Urothelium cell line (cell line): ENCODE measurements at regions not wholly inside any gene's neighbourhood (a gene's known extent, or its start where the extent isn't known, plus 50 kb on each side); places are given as distances from the start of the nearest gene placed in this dataset.

Experiments used
- DNase-seq: peaks from one replicate; pipeline ENCODE4 v3.0.0; 2011; ENCODE audit warnings: low spot score, mixed read lengths
- FAIRE-seq: peaks from 2 replicates; lab custom pipeline; 2011; peaks lifted over from hg19 to GRCh38; lab: Jason Lieb, UNC

GRCh38 chr18:55869556-55870501 lies 281.8 kb upstream of the TCF4 start:
- FAIRE-seq: no peak
- no peak for DNase-seq

- FAIRE-seq (no peak), DNase-seq (no peak)
Observed at GRCh38 chr18:55868909-55869308, 280.9 kb upstream of the TCF4 start.

DNA sequence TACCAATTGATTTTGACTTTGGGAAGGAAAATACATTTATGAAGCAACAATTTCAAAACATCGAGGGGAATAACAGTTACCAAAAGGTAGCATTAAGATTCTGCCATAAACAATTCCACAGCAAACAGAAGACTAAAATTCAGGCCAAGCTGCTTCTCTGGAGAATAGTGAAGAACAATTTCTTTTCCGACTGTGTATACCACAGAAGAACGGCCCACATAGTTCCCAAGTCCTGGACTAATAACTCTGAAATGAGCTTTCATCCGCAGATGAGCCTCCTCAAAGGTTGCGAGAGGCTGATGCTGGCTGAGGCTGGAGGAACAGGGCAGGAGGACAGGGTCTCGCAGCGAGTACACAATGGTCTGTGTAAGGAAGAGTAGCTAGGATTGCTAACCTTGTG lies 278.9 kb upstream of the TCF4 start:
- FAIRE-seq: no peak
- DNase-seq: no peak

DNA sequence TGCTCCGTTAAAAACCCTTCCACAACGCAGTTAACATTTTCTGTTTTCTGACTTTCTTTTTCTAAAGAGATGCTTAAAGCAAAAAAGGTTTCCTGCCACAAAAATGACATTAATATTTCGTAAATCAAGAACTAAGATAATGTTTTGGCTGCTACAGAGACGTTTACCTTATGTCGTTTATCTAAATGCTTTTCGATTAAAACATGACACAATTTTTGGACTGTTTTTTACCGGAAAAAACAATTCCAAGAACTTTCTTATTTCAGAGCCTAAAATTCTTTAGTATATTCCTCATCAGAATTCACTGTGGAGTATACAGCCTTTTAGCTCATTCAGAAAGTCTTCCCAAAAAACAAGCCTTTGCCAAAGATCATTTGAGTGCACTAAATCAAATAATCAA lies 278.0 kb upstream of the TCF4 start:
- no peak for DNase-seq
- no peak for FAIRE-seq

DNA sequence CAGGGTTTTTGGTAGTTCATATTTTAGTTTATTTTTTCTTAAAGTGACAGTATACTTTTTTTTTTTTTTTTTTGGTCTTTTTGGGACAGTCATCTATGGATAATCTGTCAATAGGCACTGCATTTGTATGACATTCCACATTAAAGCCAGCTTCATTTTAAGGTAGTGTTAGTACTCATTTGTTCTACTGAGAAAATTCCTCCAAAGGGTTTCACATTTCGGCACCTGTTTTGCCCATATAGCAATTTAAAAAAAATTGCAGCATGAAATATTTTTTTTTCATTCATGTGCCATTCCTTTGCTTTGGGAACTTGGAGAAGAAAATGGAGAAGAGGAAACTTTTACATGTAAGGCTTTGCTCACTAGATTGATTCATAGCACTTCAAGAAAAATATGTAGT lies 276.3 kb upstream of the TCF4 start:
- FAIRE-seq (no peak), DNase-seq (no peak)

- DNase-seq: no peak
- no peak for FAIRE-seq
Observed at GRCh38 chr18:55863876-55864275, 275.9 kb upstream of the TCF4 start.

GRCh38 chr18:55863391-55863706 lies 275.4 kb upstream of the TCF4 start:
- DNase-seq (no peak), FAIRE-seq (no peak)

- FAIRE-seq (no peak), DNase-seq (no peak)
Observed at GRCh38 chr18:55862693-55863390, 274.9 kb upstream of the TCF4 start.

DNA sequence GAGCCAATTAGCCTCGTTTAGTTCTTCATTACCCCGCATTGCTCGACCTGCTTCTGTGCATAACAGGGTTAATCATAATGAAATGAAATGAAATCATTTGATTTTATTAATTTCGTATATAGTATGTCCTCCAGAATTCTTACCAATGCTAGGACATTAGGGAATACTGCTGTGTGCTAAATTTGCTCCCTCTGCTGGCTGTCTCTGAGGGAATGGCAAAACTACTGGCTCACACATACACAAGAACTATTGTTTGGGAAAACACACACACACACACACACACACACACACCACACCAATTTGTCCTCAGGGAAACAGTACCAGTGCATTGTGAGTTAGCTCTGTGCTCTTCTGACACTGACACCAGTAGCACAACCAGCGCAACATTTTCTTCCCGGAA lies 273.3 kb upstream of the TCF4 start:
- FAIRE-seq (no peak), DNase-seq (no peak)

GRCh38 chr18:55858661-55859515 lies 270.9 kb upstream of the TCF4 start:
- no peak for FAIRE-seq
- no peak for DNase-seq

DNA sequence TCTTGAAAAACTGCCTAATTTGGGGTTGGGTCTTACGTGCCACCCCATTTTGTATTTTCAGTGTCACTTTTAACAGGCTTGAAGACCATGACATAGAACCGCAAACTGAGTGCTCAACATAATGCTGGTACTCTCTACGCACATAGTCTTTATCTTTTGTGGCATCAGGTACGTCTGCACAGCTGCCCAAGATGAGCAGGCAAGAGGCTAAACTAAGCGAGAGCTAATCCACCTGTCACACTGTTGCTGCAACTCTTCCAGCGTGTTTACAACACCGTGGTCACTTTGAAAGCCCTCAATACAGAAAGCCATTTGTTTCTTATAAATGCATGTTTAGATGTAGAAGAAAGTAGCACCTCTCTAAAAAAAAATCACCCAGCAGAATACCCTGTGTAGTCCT lies 270.0 kb upstream of the TCF4 start:
- DNase-seq: no peak
- no peak for FAIRE-seq

- no peak for FAIRE-seq
- DNase-seq: no peak
Observed at GRCh38 chr18:55857409-55857808, 269.4 kb upstream of the TCF4 start.

DNA sequence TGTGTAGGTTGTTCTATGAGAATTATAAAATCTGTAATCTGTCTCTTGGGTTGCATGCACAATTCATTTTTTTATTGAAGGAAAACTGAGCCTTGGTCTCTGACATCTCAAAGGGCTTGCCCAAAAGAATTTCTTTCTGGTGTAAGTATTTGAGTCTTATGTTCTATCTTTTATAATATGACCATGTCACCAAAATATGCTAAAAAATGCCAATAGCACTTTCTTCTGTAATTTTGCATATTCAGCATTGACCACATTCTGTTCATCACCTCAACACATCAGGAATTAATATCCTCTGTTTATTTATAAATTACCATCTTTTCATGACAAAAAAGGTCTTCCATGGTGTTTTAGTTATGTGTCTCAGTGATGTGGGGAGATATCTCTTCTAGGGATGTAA lies 268.7 kb upstream of the TCF4 start:
- DNase-seq: no peak
- no peak for FAIRE-seq

GRCh38 chr18:55856229-55856628 lies 268.2 kb upstream of the TCF4 start:
- DNase-seq: peak; percentile 56
- no peak for FAIRE-seq

DNA sequence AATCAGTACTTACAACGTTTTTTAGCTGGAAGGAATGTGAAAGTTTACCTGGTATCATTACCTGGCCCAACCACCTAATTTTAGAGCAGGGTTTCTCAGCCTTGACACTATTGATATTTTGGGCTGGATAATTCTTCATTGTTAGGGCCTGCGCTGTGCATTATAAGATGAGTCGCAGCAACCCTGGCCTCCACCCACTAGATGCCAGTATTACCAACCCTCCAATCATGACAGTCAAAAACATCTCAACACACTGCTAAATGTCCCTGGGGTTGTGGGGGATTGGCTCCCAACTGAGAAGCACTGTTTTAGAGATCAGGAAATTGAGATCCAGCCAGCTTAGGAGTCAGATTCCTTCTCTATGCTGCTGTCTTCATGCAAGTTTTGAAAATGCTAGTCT lies 265.3 kb upstream of the TCF4 start:
- no peak for DNase-seq
- FAIRE-seq: no peak

- DNase-seq: no peak
- FAIRE-seq: no peak
Observed at GRCh38 chr18:55850904-55851303, 262.9 kb upstream of the TCF4 start.

DNA sequence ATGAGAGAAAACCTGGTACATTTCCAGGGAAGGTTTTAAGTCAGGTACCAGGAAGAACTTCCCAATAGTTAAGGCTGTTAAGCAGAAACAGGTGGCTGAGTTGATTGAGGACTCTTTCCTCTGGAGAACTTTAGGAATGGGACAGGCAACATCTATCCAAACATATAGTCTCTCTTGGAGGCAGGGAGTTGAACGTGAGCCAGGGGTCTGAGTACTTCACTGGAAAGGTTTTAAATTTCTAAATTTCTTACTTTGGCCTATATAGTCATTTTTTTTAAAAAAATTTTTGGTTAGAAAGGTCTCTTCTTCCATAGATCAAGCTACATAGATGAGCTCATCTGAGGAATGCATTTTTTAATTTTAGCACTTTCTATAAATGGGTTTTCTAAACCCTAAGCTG lies 261.4 kb upstream of the TCF4 start:
- FAIRE-seq: no peak
- DNase-seq: no peak

- FAIRE-seq (no peak), DNase-seq (no peak)
Observed at GRCh38 chr18:55847960-55848359, 260.0 kb upstream of the TCF4 start.

- DNase-seq (no peak), FAIRE-seq (no peak)
Observed at GRCh38 chr18:55845221-55845620, 257.2 kb upstream of the TCF4 start.

GRCh38 chr18:55844382-55844781 lies 256.4 kb upstream of the TCF4 start:
- no peak for DNase-seq
- FAIRE-seq: no peak

GRCh38 chr18:55841314-55841713 lies 253.3 kb upstream of the TCF4 start:
- DNase-seq: no peak

More at GRCh38 chr18:55841314-55841713, 253.3 kb upstream of the TCF4 start:
- FAIRE-seq: no peak
